ENCODE measurements at regions not wholly inside any gene's neighbourhood (a gene's known extent, or its start where the extent isn't known, plus 50 kb on each side); places are given as distances from the start of the nearest gene placed in this dataset.

DNA sequence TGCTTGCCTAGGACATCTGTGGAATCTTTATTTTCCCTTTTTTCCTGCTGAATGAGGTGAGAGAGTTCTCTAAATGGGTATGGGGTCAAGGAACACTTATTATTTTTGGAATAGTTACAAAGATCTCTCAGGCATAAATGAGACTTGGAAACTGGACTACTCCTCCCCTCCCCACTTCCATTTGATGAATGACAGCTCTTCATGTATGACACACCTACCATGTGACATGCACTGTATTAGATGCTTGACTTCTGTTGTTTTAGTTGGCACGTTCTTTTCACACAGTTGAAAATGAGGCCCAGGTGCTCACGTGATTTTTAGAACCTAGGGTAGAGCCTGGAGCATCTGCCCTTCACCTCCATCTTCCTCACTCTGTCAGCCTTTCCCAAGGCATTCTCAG lies 62.4 kb downstream of the VCPKMT start (continued):
- TF ChIP-seq, protein P1, sequence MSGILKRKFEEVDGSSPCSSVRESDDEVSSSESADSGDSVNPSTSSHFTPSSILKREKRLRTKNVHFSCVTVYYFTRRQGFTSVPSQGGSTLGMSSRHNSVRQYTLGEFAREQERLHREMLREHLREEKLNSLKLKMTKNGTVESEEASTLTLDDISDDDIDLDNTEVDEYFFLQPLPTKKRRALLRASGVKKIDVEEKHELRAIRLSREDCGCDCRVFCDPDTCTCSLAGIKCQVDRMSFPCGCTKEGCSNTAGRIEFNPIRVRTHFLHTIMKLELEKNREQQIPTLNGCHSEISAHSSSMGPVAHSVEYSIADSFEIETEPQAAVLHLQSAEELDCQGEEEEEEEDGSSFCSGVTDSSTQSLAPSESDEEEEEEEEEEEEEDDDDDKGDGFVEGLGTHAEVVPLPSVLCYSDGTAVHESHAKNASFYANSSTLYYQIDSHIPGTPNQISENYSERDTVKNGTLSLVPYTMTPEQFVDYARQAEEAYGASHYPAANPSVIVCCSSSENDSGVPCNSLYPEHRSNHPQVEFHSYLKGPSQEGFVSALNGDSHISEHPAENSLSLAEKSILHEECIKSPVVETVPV (CRISPR knock-in tag; IDR thresholded peaks at IDR 0.05): no peak
- TF ChIP-seq TOX (CRISPR knock-in tag; IDR thresholded peaks at IDR 0.05; ENCODE audit: borderline replicate concordance) (no peak), ARNTL (CRISPR knock-in tag; IDR thresholded peaks at IDR 0.05; ENCODE audit: borderline replicate concordance, low read depth) (no peak), ZNF70 (CRISPR knock-in tag; IDR thresholded peaks at IDR 0.05) (no peak), GLIS3 (CRISPR knock-in tag; IDR thresholded peaks at IDR 0.05) (no peak), ESRRG (CRISPR knock-in tag; IDR thresholded peaks at IDR 0.05) (no peak), ZNF8 (CRISPR knock-in tag; IDR thresholded peaks at IDR 0.05) (no peak)
- TF ChIP-seq, protein P2, sequence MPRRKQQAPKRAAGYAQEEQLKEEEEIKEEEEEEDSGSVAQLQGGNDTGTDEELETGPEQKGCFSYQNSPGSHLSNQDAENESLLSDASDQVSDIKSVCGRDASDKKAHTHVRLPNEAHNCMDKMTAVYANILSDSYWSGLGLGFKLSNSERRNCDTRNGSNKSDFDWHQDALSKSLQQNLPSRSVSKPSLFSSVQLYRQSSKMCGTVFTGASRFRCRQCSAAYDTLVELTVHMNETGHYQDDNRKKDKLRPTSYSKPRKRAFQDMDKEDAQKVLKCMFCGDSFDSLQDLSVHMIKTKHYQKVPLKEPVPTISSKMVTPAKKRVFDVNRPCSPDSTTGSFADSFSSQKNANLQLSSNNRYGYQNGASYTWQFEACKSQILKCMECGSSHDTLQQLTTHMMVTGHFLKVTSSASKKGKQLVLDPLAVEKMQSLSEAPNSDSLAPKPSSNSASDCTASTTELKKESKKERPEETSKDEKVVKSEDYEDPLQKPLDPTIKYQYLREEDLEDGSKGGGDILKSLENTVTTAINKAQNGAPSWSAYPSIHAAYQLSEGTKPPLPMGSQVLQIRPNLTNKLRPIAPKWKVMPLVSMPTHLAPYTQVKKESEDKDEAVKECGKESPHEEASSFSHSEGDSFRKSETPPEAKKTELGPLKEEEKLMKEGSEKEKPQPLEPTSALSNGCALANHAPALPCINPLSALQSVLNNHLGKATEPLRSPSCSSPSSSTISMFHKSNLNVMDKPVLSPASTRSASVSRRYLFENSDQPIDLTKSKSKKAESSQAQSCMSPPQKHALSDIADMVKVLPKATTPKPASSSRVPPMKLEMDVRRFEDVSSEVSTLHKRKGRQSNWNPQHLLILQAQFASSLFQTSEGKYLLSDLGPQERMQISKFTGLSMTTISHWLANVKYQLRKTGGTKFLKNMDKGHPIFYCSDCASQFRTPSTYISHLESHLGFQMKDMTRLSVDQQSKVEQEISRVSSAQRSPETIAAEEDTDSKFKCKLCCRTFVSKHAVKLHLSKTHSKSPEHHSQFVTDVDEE (CRISPR knock-in tag; IDR thresholded peaks at IDR 0.05): no peak

DNA sequence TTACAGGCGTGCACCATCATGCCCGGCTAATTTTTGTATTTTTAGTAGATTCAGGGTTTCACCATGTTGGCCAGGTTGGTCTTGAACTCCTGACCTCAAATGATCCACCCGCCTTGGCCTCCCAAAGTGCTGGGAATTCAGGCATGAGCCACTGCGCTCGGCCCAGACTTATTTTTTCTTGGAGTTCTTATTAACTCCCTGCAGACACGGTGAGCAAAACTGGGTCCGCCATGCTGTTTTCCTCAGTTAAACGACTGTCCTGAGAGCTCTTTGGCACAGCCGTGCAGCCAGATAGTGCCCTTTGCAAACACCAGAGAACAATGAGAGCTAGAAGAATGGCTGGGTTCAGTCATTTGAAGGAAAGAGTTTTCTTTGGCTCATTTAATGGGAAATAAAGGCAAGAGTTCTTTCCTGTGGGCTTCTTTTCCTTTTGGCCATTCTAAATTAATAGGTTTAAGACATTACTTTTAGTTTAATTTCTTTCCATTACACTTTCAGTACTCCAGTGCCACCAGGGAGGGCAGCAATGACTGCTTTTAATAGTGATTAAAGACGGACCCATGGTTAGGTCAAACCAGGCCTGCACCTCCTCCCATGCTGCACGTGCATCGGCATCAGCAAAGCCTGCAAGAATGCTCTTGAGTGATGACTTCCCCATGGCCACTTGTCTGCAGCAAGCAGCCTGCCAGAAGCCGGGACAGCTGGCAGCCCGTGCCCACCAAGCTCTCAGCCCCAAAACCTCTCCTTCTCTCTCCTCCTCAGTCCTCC lies 60.7 kb downstream of the VCPKMT start:
- 0 out of 3 replicates have a peak, but pooled peaks have one; percentile 27 for ATAC-seq
- TF ChIP-seq, protein P2 (CRISPR knock-in tag; IDR thresholded peaks at IDR 0.05): no peak
- no peak for TF ChIP-seq ZC3H10 (CRISPR knock-in tag; IDR thresholded peaks at IDR 0.05)
- TF ChIP-seq, protein P1 (CRISPR knock-in tag; IDR thresholded peaks at IDR 0.05): no peak
- TF ChIP-seq, protein P3, sequence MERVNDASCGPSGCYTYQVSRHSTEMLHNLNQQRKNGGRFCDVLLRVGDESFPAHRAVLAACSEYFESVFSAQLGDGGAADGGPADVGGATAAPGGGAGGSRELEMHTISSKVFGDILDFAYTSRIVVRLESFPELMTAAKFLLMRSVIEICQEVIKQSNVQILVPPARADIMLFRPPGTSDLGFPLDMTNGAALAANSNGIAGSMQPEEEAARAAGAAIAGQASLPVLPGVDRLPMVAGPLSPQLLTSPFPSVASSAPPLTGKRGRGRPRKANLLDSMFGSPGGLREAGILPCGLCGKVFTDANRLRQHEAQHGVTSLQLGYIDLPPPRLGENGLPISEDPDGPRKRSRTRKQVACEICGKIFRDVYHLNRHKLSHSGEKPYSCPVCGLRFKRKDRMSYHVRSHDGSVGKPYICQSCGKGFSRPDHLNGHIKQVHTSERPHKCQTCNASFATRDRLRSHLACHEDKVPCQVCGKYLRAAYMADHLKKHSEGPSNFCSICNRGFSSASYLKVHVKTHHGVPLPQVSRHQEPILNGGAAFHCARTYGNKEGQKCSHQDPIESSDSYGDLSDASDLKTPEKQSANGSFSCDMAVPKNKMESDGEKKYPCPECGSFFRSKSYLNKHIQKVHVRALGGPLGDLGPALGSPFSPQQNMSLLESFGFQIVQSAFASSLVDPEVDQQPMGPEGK (CRISPR knock-in tag; IDR thresholded peaks at IDR 0.05; ENCODE audit: borderline replicate concordance): no peak
- TF ChIP-seq TCF4 (CRISPR knock-in tag; IDR thresholded peaks at IDR 0.05; ENCODE audit: borderline replicate concordance): no peak
- TF ChIP-seq ISL1 (CRISPR knock-in tag; IDR thresholded peaks at IDR 0.05): no peak
- TF ChIP-seq PPARA (CRISPR knock-in tag; IDR thresholded peaks at IDR 0.05; ENCODE audit: borderline replicate concordance): no peak
- TF ChIP-seq ARNTL (CRISPR knock-in tag; IDR thresholded peaks at IDR 0.05; ENCODE audit: borderline replicate concordance, low read depth): no peak
- TF ChIP-seq OSR1 (CRISPR knock-in tag; IDR thresholded peaks at IDR 0.05): no peak
- TF ChIP-seq ZFP3 (CRISPR knock-in tag; IDR thresholded peaks at IDR 0.05): no peak
- TF ChIP-seq, protein P4, sequence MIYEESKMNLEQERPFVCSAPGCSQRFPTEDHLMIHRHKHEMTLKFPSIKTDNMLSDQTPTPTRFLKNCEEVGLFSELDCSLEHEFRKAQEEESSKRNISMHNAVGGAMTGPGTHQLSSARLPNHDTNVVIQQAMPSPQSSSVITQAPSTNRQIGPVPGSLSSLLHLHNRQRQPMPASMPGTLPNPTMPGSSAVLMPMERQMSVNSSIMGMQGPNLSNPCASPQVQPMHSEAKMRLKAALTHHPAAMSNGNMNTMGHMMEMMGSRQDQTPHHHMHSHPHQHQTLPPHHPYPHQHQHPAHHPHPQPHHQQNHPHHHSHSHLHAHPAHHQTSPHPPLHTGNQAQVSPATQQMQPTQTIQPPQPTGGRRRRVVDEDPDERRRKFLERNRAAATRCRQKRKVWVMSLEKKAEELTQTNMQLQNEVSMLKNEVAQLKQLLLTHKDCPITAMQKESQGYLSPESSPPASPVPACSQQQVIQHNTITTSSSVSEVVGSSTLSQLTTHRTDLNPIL (CRISPR knock-in tag; IDR thresholded peaks at IDR 0.05; ENCODE audit: low read depth): no peak
- no peak for TF ChIP-seq ZFP30 (CRISPR knock-in tag; IDR thresholded peaks at IDR 0.05)
- no peak for TF ChIP-seq ZNF70 (CRISPR knock-in tag; IDR thresholded peaks at IDR 0.05)
- no peak for TF ChIP-seq ZNF8 (CRISPR knock-in tag; IDR thresholded peaks at IDR 0.05)
- TF ChIP-seq SNAI2 (CRISPR knock-in tag; IDR thresholded peaks at IDR 0.05): no peak
- TF ChIP-seq GLIS3 (CRISPR knock-in tag; IDR thresholded peaks at IDR 0.05): no peak
- TF ChIP-seq TOX (CRISPR knock-in tag; IDR thresholded peaks at IDR 0.05; ENCODE audit: borderline replicate concordance): no peak
- TF ChIP-seq CSDC2 (CRISPR knock-in tag; IDR thresholded peaks at IDR 0.05): no peak
- no peak for TF ChIP-seq RARB (CRISPR knock-in tag; IDR thresholded peaks at IDR 0.05)
- TF ChIP-seq BACH2 (CRISPR knock-in tag; IDR thresholded peaks at IDR 0.05; ENCODE audit: borderline replicate concordance): no peak
